G401 (cell line): ENCODE measurements at regions not wholly inside any gene's neighbourhood (a gene's known extent, or its start where the extent isn't known, plus 50 kb on each side); places are given as distances from the start of the nearest gene placed in this dataset.
"Not testable (repeated sequence)": the region's sequence is repeated elsewhere in the genome, so short reads cannot be mapped to it uniquely, and the experiment has no call there.

Experiments
- DNase-seq: peaks from one replicate; pipeline ENCODE4 v3.0.0-alpha.2; 2015; ENCODE audit warnings: low spot score
- in situ Hi-C: cut with HindIII; loops from 2 replicates; pipeline ENCODE4 v1.10.0; 2016; ENCODE audit warnings: low sequenced_read_pairs, mixed read lengths

- in situ Hi-C loops: no loop called here
- DNase-seq: no peak
Measured at GRCh38 chr2:145919477-145919876, 1399.6 kb upstream of the ZEB2 start.

- no peak for DNase-seq
- in situ Hi-C loops: no loop called here
Measured at GRCh38 chr2:145918951-145919350, 1399.0 kb upstream of the ZEB2 start.

- in situ Hi-C loops: no loop called here
- DNase-seq: no peak
Measured at GRCh38 chr2:145916799-145917198, 1396.9 kb upstream of the ZEB2 start.

- DNase-seq: no peak
- in situ Hi-C loops: no loop called here
Measured at GRCh38 chr2:145914716-145915115, 1394.8 kb upstream of the ZEB2 start.

- DNase-seq: no peak
- in situ Hi-C loops: no loop called here
Measured at GRCh38 chr2:145910416-145910815, 1390.5 kb upstream of the ZEB2 start.

GRCh38 chr2:145909766-145910165, 1389.8 kb upstream of the ZEB2 start:
- in situ Hi-C loops: no loop called here
- no peak for DNase-seq

- DNase-seq: no peak
- in situ Hi-C loops: no loop called here
Measured at GRCh38 chr2:145909175-145909755, 1389.3 kb upstream of the ZEB2 start.

- in situ Hi-C loops: no loop called here
- DNase-seq: no peak
Measured at GRCh38 chr2:145906354-145906753, 1386.4 kb upstream of the ZEB2 start.

GRCh38 chr2:145905371-145905770, 1385.5 kb upstream of the ZEB2 start:
- in situ Hi-C loops: no loop called here
- no peak for DNase-seq

- in situ Hi-C loops: no loop called here
- DNase-seq: no peak
Measured at GRCh38 chr2:145897151-145897550, 1377.2 kb upstream of the ZEB2 start.

GRCh38 chr2:145887915-145888314, 1368.0 kb upstream of the ZEB2 start:
- in situ Hi-C loops: no loop called here
- DNase-seq: no peak

GRCh38 chr2:145880997-145881396, 1361.1 kb upstream of the ZEB2 start:
- DNase-seq, in situ Hi-C loops: not testable (repeated sequence)

- DNase-seq: no peak
- in situ Hi-C loops: no loop called here
Measured at GRCh38 chr2:145875016-145875415, 1355.1 kb upstream of the ZEB2 start.

- in situ Hi-C loops: no loop called here
- no peak for DNase-seq
Measured at GRCh38 chr2:145874466-145874865, 1354.5 kb upstream of the ZEB2 start.

GRCh38 chr2:145864501-145864900, 1344.6 kb upstream of the ZEB2 start:
- no peak for DNase-seq
- in situ Hi-C loops: no loop called here

- no peak for DNase-seq
- in situ Hi-C loops: no loop called here
Measured at GRCh38 chr2:145861940-145862339, 1342.0 kb upstream of the ZEB2 start.

- in situ Hi-C loops: no loop called here
- no peak for DNase-seq
Measured at GRCh38 chr2:145860083-145860482, 1340.2 kb upstream of the ZEB2 start.

- in situ Hi-C loops: no loop called here
- no peak for DNase-seq
Measured at GRCh38 chr2:145855142-145855541, 1335.2 kb upstream of the ZEB2 start.

- in situ Hi-C loops: no loop called here
- no peak for DNase-seq
Measured at GRCh38 chr2:145854039-145854755, 1334.3 kb upstream of the ZEB2 start.

- DNase-seq: no peak
- in situ Hi-C loops: no loop called here
Measured at GRCh38 chr2:145851730-145852129, 1331.8 kb upstream of the ZEB2 start.

GRCh38 chr2:145849466-145849865, 1329.5 kb upstream of the ZEB2 start:
- in situ Hi-C loops: no loop called here
- DNase-seq: no peak
